ENCODE measurements at regions not wholly inside any gene's neighbourhood (a gene's known extent, or its start where the extent isn't known, plus 50 kb on each side); places are given as distances from the start of the nearest gene placed in this dataset.

DNA sequence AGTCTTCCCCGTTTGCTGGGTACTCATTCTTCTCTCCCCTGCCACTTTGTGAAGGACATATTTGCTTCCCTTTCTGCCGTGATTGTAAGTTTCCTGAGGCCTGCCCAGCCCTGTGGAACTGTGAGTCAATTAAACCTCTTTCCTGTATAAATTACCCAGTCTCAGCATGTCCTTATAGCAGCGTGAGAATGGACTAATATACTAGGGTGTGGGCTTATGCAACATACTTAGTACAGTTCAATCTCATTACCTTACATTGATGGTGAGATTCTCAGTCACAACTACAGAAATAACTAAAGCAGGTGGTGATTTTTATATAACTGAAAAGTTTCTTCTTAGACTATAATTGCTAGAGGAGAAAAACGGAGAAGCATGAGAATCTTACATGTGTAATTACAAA lies 237.9 kb upstream of the MMADHC start:
- 0% methylated on average over 4 of the region's 4 CpGs for WGBS (ENCODE audit: insufficient coverage, low coverage, missing lambda C conversion rate)
- H3K9ac ChIP-seq (ENCODE audit: insufficient read depth in 1 of 2, low read depth in 2 of 2, low read length in 2 of 2): no peak overlapping the region
- H3K4me3 ChIP-seq: no peak overlapping the region
- FAIRE-seq: no peak
- no peaks in the 10 kb centered on the region for H3K79me2 ChIP-seq (ENCODE audit: control insufficient read depth, insufficient read depth, low read length)
- no peaks in the 10 kb centered on the region for H4K20me1 ChIP-seq (replicated peaks; ENCODE audit: control insufficient read depth, insufficient read depth, low read length)
- no peak for DNase-seq (ENCODE audit: extremely low read depth in 1 of 4, low spot score in 3 of 4)
- CTCF ChIA-PET (ENCODE audit: low intra/inter-chr PET ratio): no interaction called here
- no peak for ATAC-seq
- H3K27me3 ChIP-seq (ENCODE audit: control insufficient read depth in 2 of 2, insufficient read depth in 2 of 2, low read length in 2 of 2): no peaks in the 10 kb centered on the region
- no peak overlapping the region for H2AFZ ChIP-seq (ENCODE audit: low read depth, low read length)
- no peak overlapping the region for H3K4me2 ChIP-seq (ENCODE audit: insufficient read depth, low read length)
- TF ChIP-seq DMBX1 (CRISPR knock-in tag; IDR thresholded peaks at IDR 0.05; ENCODE audit: borderline replicate concordance): no peak
- TF ChIP-seq MXI1 (IDR thresholded peaks at IDR 0.05; ENCODE audit: low read depth, low read length): no peak
- TF ChIP-seq ZNF511 (CRISPR knock-in tag; IDR thresholded peaks at IDR 0.05): no peak
- no peak for TF ChIP-seq ZBTB17 (CRISPR knock-in tag; IDR thresholded peaks at IDR 0.05)
- TF ChIP-seq SAFB (IDR thresholded peaks at IDR 0.05; ENCODE audit: borderline replicate concordance, low read depth, low read length): no peak
- TF ChIP-seq CBX3 (IDR thresholded peaks at IDR 0.05; ENCODE audit: borderline replicate concordance in 1 of 2, low read length in 2 of 2): no peak
- no peak for TF ChIP-seq SLC30A9 (CRISPR knock-in tag; IDR thresholded peaks at IDR 0.05)
- no peak for TF ChIP-seq SP1 (CRISPR knock-in tag; IDR thresholded peaks at IDR 0.05)
- TF ChIP-seq MIER1 (IDR thresholded peaks at IDR 0.05; ENCODE audit: low read depth): no peak
- no peak for TF ChIP-seq MAFG (tag; conservative IDR thresholded peaks at IDR 0.05)
- no peak for TF ChIP-seq EHMT2 (IDR thresholded peaks at IDR 0.05)
- TF ChIP-seq KAT2B (IDR thresholded peaks at IDR 0.05; ENCODE audit: low read depth, low read length): no peak
- TF ChIP-seq, protein P1, sequence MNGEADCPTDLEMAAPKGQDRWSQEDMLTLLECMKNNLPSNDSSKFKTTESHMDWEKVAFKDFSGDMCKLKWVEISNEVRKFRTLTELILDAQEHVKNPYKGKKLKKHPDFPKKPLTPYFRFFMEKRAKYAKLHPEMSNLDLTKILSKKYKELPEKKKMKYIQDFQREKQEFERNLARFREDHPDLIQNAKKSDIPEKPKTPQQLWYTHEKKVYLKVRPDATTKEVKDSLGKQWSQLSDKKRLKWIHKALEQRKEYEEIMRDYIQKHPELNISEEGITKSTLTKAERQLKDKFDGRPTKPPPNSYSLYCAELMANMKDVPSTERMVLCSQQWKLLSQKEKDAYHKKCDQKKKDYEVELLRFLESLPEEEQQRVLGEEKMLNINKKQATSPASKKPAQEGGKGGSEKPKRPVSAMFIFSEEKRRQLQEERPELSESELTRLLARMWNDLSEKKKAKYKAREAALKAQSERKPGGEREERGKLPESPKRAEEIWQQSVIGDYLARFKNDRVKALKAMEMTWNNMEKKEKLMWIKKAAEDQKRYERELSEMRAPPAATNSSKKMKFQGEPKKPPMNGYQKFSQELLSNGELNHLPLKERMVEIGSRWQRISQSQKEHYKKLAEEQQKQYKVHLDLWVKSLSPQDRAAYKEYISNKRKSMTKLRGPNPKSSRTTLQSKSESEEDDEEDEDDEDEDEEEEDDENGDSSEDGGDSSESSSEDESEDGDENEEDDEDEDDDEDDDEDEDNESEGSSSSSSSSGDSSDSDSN (IDR thresholded peaks at IDR 0.05; ENCODE audit: borderline replicate concordance in 1 of 2, low read depth in 2 of 2, low read length in 2 of 2): no peak
- no peak for TF ChIP-seq ADNP (tag; IDR thresholded peaks at IDR 0.05)
- TF ChIP-seq HDAC3 (IDR thresholded peaks at IDR 0.05; ENCODE audit: borderline replicate concordance, partially characterized antibody): no peak
- TF ChIP-seq CBFB (CRISPR knock-in tag; IDR thresholded peaks at IDR 0.05): no peak
- TF ChIP-seq POLR3A (IDR thresholded peaks at IDR 0.05; ENCODE audit: borderline replicate concordance, extremely low read depth, insufficient read depth, insufficient read length): no peak
- H3K9me1 ChIP-seq (ENCODE audit: control insufficient read depth, insufficient read depth, low read length): no peaks in the 10 kb centered on the region
- in situ Hi-C loops (cut with MboI): no loop called here
- no peaks in the 10 kb centered on the region for H3K4me1 ChIP-seq (replicated peaks in 1 of 2; ENCODE audit: control insufficient read depth in 2 of 2, insufficient read depth in 2 of 2, low read length in 2 of 2)
- no peak overlapping the region for H3K27ac ChIP-seq (ENCODE audit: extremely low read depth, low read depth, low read length)
- no TSS peak for BruUV-seq (replicated peaks)
- no peaks in the 10 kb centered on the region; the same call in 1 of the 2 replicates for H3K9me3 ChIP-seq (replicated peaks; ENCODE audit: control insufficient read depth, insufficient read depth, low read depth, low read length)
- H3K36me3 ChIP-seq (ENCODE audit: control insufficient read depth, insufficient read depth, low read length): no peaks in the 10 kb centered on the region
- intact Hi-C loops (cut with micrococcal nuclease): no loop called here
- POLR2A ChIA-PET: no interaction called here

Data from K562 (cell line).